Uterus (tissue), 3 donors: ENCODE measurements at regions not wholly inside any gene's neighbourhood (a gene's known extent, or its start where the extent isn't known, plus 50 kb on each side); places are given as distances from the start of the nearest gene placed in this dataset.

ENCODE experiments used
- DNase-seq, 2 donors: peaks; one replicate each; pipeline ENCODE4 v3.0.0-alpha.2; 2019 to 2020
- H3K27ac ChIP-seq, 2 donors: fragments of 200-600 bp; sonication (generic); 1 replicate in 1 of 2; 2 replicates in 1 of 2; pipeline ENCODE4 v1.5.1; 2016 to 2018
- H3K27me3 ChIP-seq, 2 donors: fragments of 200-600 bp; sonication (generic); one replicate each; pipeline ENCODE4 v1.5.1; 2018 to 2019; ENCODE audit warnings: control low read depth in 1 of 2
- H3K36me3 ChIP-seq, 2 donors: fragments of 200-600 bp; sonication (generic); one replicate each; pipeline ENCODE4 v1.5.1; 2019; ENCODE audit warnings: control low read depth in 1 of 2
- H3K4me1 ChIP-seq, 2 donors: fragments of 200-600 bp; sonication (generic); one replicate each; pipeline ENCODE4 v1.5.1; 2018 to 2019; ENCODE audit warnings: control low read depth in 1 of 2
- H3K4me3 ChIP-seq, 2 donors: fragments of 200-600 bp; sonication (generic); 1 replicate in 1 of 2; 2 replicates in 1 of 2; pipeline ENCODE4 v1.5.1; 2018 to 2019; ENCODE audit warnings: mild to moderate bottlenecking in 1 of 2
- H3K9me3 ChIP-seq, 2 donors: fragments of 200-600 bp; sonication (generic); one replicate each; pipeline ENCODE4 v1.5.1; 2019; ENCODE audit warnings: control low read depth in 1 of 2
- CTCF ChIP-seq, 4 experiments: fragments of 200-600 bp in 2 of 4; fragments of 450-650 bp in 2 of 4; sonication (generic) in 2 of 4; IDR thresholded peaks; one replicate each; pipeline ENCODE4 v1.5.1; 2016 to 2019; ENCODE audit warnings: antibody characterized with exemption in 4 of 4, mild to moderate bottlenecking in 2 of 4, moderate library complexity in 1 of 4
- POLR2A ChIP-seq, 2 donors: fragments of 450-650 bp; IDR thresholded peaks; one replicate each; pipeline ENCODE4 v1.6.1; 2016; ENCODE audit warnings: antibody characterized with exemption in 2 of 2, mild to moderate bottlenecking in 1 of 2, moderate library complexity in 1 of 2
- intact Hi-C: fragments of 100-400 bp; cut with DNase I; formaldehyde crosslinking; loops from one replicate; pipeline ENCODE4 v1.15.1; 2023; ENCODE audit warnings: low total_unique reads
- donor health status: DM: yes; HTN: yes; CAD: no.

- H3K4me3 ChIP-seq, result no peak overlapping the region
- TF ChIP-seq CTCF (IDR thresholded peaks at IDR 0.05), result no peak
- TF ChIP-seq POLR2A (IDR thresholded peaks at IDR 0.05), result no peak
- no peak for DNase-seq
- no peaks in the 10 kb centered on the region for H3K9me3 ChIP-seq
- no peaks in the 10 kb centered on the region for H3K36me3 ChIP-seq
- intact Hi-C loops, result no loop called here
- H3K27me3 ChIP-seq, result no peaks in the 10 kb centered on the region
- H3K4me1 ChIP-seq, result no peaks in the 10 kb centered on the region
- H3K27ac ChIP-seq, result no peak overlapping the region
These were observed 245.0 kb upstream of the CPHXL start for GRCh38 chr16:75971334-75971733.

GRCh38 chr16:75983296-75983695 is 257.0 kb upstream of the CPHXL start:
- no peaks in the 10 kb centered on the region for H3K9me3 ChIP-seq
- H3K4me3 ChIP-seq, result no peak overlapping the region
- TF ChIP-seq CTCF (IDR thresholded peaks at IDR 0.05) (no peak), POLR2A (IDR thresholded peaks at IDR 0.05) (no peak)
- no peaks in the 10 kb centered on the region for H3K36me3 ChIP-seq
- H3K27ac ChIP-seq, result no peak overlapping the region
- no peak for DNase-seq
- no peaks in the 10 kb centered on the region for H3K4me1 ChIP-seq
- H3K27me3 ChIP-seq, result no peaks in the 10 kb centered on the region
- intact Hi-C loops, result no loop called here

GRCh38 chr16:75983741-75984381 is 257.6 kb upstream of the CPHXL start:
- H3K27me3 ChIP-seq, result no peaks in the 10 kb centered on the region
- TF ChIP-seq CTCF (IDR thresholded peaks at IDR 0.05) (no peak), POLR2A (IDR thresholded peaks at IDR 0.05) (no peak)
- H3K27ac ChIP-seq, result no peak overlapping the region
- no peak for DNase-seq
- no peaks in the 10 kb centered on the region for H3K36me3 ChIP-seq
- no peaks in the 10 kb centered on the region for H3K4me1 ChIP-seq
- no peaks in the 10 kb centered on the region for H3K9me3 ChIP-seq
- no peak overlapping the region for H3K4me3 ChIP-seq
- intact Hi-C loops, result no loop called here

- Histone ChIP-seq H3K4me3 (no peak overlapping the region), H3K9me3 (no peaks in the 10 kb centered on the region), H3K36me3 (no peaks in the 10 kb centered on the region), H3K27me3 (no peaks in the 10 kb centered on the region), H3K27ac (no peak overlapping the region), H3K4me1 (no peaks in the 10 kb centered on the region)
- no peak for DNase-seq
- intact Hi-C loops, result no loop called here
- TF ChIP-seq POLR2A (IDR thresholded peaks at IDR 0.05) (no peak), CTCF (IDR thresholded peaks at IDR 0.05) (no peak)
These were observed 261.0 kb upstream of the CPHXL start for GRCh38 chr16:75987323-75987722.

GRCh38 chr16:75996491-75996890 is 270.2 kb upstream of the CPHXL start:
- H3K27ac ChIP-seq, result no peak overlapping the region

More at GRCh38 chr16:75996491-75996890, 270.2 kb upstream of the CPHXL start:
- DNase-seq, result no peak
- H3K9me3 ChIP-seq, result no peaks in the 10 kb centered on the region
- TF ChIP-seq POLR2A (IDR thresholded peaks at IDR 0.05) (no peak), CTCF (IDR thresholded peaks at IDR 0.05) (no peak)
- no peaks in the 10 kb centered on the region for H3K27me3 ChIP-seq
- no peak overlapping the region for H3K4me3 ChIP-seq
- no peaks in the 10 kb centered on the region for H3K36me3 ChIP-seq
- H3K4me1 ChIP-seq, result no peaks in the 10 kb centered on the region
- intact Hi-C loops, result no loop called here
